ENCODE measurements at regions not wholly inside any gene's neighbourhood (a gene's known extent, or its start where the extent isn't known, plus 50 kb on each side); places are given as distances from the start of the nearest gene placed in this dataset.

GRCh38 chr15:57769266-57769665 is 62.8 kb downstream of the POLR2M start:
- DNase-seq (ENCODE audit: low spot score): no peak
- no peak for ATAC-seq
- no peaks in the 10 kb centered on the region for H3K27me3 Mint-ChIP-seq (ENCODE audit: low read depth)
- TF ChIP-seq HMGXB4 (CRISPR knock-in tag; IDR thresholded peaks at IDR 0.05) (no peak), ZBTB21 (CRISPR knock-in tag; IDR thresholded peaks at IDR 0.05; ENCODE audit: borderline replicate concordance) (no peak), CREB1 (CRISPR knock-in tag; IDR thresholded peaks at IDR 0.05) (no peak), ZNF138 (CRISPR knock-in tag; conservative IDR thresholded peaks at IDR 0.05) (no peak)
- ChIA-PET POLR2A (no interaction called here), CTCF (interaction anchor here (0.7 to 2.2 kb wide), 7 partner anchors 13 to 302 kb away, joined by 3 to 10 read pairs (median 7); partner anchors contain the start of gene ALDH1A2)
- H3K27ac Mint-ChIP-seq: no peak overlapping the region
- H3K9me3 Mint-ChIP-seq: no peaks in the 10 kb centered on the region
- H3K4me1 Mint-ChIP-seq: peaks cover 10% of the 10 kb centered on the region
- H3K36me3 Mint-ChIP-seq: no peaks in the 10 kb centered on the region
- no peak overlapping the region for H3K4me3 Mint-ChIP-seq

GRCh38 chr15:57770495-57770894 is 64.0 kb downstream of the POLR2M start:
- Mint-ChIP-seq H3K4me1 (peaks cover 10% of the 10 kb centered on the region), H3K27ac (no peak overlapping the region), H3K36me3 (no peaks in the 10 kb centered on the region), H3K4me3 (no peak overlapping the region), H3K9me3 (no peaks in the 10 kb centered on the region), H3K27me3 (ENCODE audit: low read depth) (no peaks in the 10 kb centered on the region)
- no peak for DNase-seq (ENCODE audit: low spot score)
- ChIA-PET CTCF (interaction anchor here (2.2 kb wide), 1 partner anchor 296 kb away, joined by 10 read pairs; the partner anchor contains the start of gene ALDH1A2), POLR2A (no interaction called here)
- ATAC-seq: no peak
- TF ChIP-seq NR3C1 (CRISPR knock-in tag; conservative IDR thresholded peaks at IDR 0.05; ENCODE audit: low read depth) (no peak), ZNF396 (CRISPR knock-in tag; IDR thresholded peaks at IDR 0.05; ENCODE audit: borderline replicate concordance) (no peak), ZNF121 (CRISPR knock-in tag; IDR thresholded peaks at IDR 0.05) (no peak)

GRCh38 chr15:57772223-57772957 is 65.9 kb downstream of the POLR2M start:
- TF ChIP-seq ZBTB21 (CRISPR knock-in tag; IDR thresholded peaks at IDR 0.05; ENCODE audit: borderline replicate concordance): no peak
- TF ChIP-seq IRF2 (CRISPR knock-in tag; IDR thresholded peaks at IDR 0.05; ENCODE audit: borderline replicate concordance, low read depth): no peak
- TF ChIP-seq ZNF396 (CRISPR knock-in tag; IDR thresholded peaks at IDR 0.05; ENCODE audit: borderline replicate concordance): no peak
- DNase-seq (ENCODE audit: low spot score): no peak
- Mint-ChIP-seq H3K4me1 (peaks cover 15% of the 10 kb centered on the region), H3K27ac (no peak overlapping the region), H3K9me3 (no peaks in the 10 kb centered on the region), H3K4me3 (no peak overlapping the region), H3K27me3 (ENCODE audit: low read depth) (no peaks in the 10 kb centered on the region), H3K36me3 (no peaks in the 10 kb centered on the region)
- peak; percentile 95 for ATAC-seq
- POLR2A ChIA-PET: no interaction called here
- CTCF ChIA-PET: interaction anchor here (0.7 to 1.2 kb wide), 3 partner anchors 10 to 21 kb away, joined by 3 to 4 read pairs (median 3); no protein-coding TSS in a partner anchor

- Mint-ChIP-seq H3K4me1 (peaks cover 15% of the 10 kb centered on the region), H3K27me3 (ENCODE audit: low read depth) (no peaks in the 10 kb centered on the region), H3K4me3 (no peak overlapping the region), H3K27ac (peak overlapping the region; percentile 21; the same call in 1 of the 2 replicates), H3K36me3 (no peaks in the 10 kb centered on the region), H3K9me3 (no peaks in the 10 kb centered on the region)
- ChIA-PET CTCF (interaction anchor here (0.7 to 1.2 kb wide), 2 partner anchors 11 to 20 kb away, joined by 3 to 4 read pairs; no protein-coding TSS in a partner anchor), POLR2A (no interaction called here)
- DNase-seq (ENCODE audit: low spot score) (no peak), ATAC-seq (no peak)
- TF ChIP-seq PRDM15 (CRISPR knock-in tag; IDR thresholded peaks at IDR 0.05) (no peak), PRRX2 (CRISPR knock-in tag; IDR thresholded peaks at IDR 0.05) (no peak), EMX1 (CRISPR knock-in tag; IDR thresholded peaks at IDR 0.05) (no peak), NR2C2 (CRISPR knock-in tag; IDR thresholded peaks at IDR 0.05) (no peak), CDX4 (CRISPR knock-in tag; IDR thresholded peaks at IDR 0.05; ENCODE audit: borderline replicate concordance) (no peak), KAT7 (CRISPR knock-in tag; IDR thresholded peaks at IDR 0.05; ENCODE audit: borderline replicate concordance) (no peak), FOXP1 (CRISPR knock-in tag; IDR thresholded peaks at IDR 0.05; ENCODE audit: borderline replicate concordance) (no peak), JUN (CRISPR knock-in tag; IDR thresholded peaks at IDR 0.05) (no peak), MYBL2 (CRISPR knock-in tag; IDR thresholded peaks at IDR 0.05) (no peak), AR (CRISPR knock-in tag; IDR thresholded peaks at IDR 0.05) (no peak), USF1 (CRISPR knock-in tag; IDR thresholded peaks at IDR 0.05) (no peak)
Observed at GRCh38 chr15:57773051-57773450, 66.5 kb downstream of the POLR2M start.

Measured in WTC11 (cell line).